GM12892 (cell line): ENCODE measurements at regions not wholly inside any gene's neighbourhood (a gene's known extent, or its start where the extent isn't known, plus 50 kb on each side); places are given as distances from the start of the nearest gene placed in this dataset.

ENCODE experiments used
- POLR2A ChIP-seq: IDR thresholded peaks from 2 replicates; pipeline ENCODE4 v1.6.1; 2011; ENCODE audit warnings: low read depth, low read length, control low read depth
- POLR2AphosphoS5 ChIP-seq: IDR thresholded peaks from 2 replicates; pipeline ENCODE4 v1.6.1; 2011; ENCODE audit warnings: low read depth, low read length, control low read depth
- TAF1 ChIP-seq: IDR thresholded peaks from 2 replicates; pipeline ENCODE4 v1.6.1; 2011; ENCODE audit warnings: low read depth, mild to moderate bottlenecking, control low read depth, low read length, borderline replicate concordance

GRCh38 chr21:20728691-20729090, 269.5 kb upstream of the NCAM2 start:
- no peak for TF ChIP-seq POLR2A
- no peak for TF ChIP-seq POLR2AphosphoS5
- TF ChIP-seq TAF1 = no peak
